ENCODE measurements at regions not wholly inside any gene's neighbourhood (a gene's known extent, or its start where the extent isn't known, plus 50 kb on each side); places are given as distances from the start of the nearest gene placed in this dataset.

DNA sequence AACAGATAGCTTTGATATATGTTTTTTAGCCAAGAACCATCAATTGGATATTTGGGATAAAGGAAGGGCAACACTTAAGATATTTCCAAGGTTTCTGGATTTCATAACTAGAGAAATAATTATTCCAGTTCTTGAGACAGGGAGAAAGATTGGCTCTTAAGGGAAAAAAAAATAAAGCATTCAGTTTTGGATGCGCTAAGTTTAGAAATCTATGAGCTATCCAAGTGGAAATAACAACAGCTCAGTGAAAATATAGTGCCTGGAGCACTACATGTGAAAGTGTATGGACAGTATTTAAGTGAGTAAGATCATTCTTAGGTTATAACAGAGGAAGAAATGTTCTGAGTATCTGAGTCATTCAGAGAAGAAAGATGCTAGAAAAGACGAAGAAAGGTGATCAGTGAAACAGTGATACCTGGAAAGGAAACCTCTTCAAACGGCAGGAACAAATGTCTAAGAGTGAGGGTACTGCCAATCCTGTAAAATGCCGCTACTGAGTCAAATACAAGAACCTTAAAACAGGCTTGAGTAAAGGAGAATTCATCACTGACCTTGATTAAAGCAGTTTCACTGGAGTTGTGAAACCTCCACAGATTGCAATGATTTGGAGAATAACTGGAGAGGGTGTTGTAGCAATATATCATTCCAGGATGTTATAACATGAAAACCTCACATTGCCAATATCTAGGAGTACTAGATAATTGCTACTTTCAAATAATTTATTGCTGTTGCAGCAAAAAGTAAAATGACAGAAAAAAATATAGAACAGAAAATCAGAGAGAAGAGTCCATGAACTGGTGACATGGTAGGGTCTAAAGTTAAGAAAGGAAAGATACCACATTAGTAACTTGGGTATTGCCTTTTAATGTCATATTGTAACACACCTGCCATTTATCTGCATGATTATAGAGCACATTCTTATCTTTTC is 482.1 kb upstream of the RGS18 start:
- TF ChIP-seq, protein P1, sequence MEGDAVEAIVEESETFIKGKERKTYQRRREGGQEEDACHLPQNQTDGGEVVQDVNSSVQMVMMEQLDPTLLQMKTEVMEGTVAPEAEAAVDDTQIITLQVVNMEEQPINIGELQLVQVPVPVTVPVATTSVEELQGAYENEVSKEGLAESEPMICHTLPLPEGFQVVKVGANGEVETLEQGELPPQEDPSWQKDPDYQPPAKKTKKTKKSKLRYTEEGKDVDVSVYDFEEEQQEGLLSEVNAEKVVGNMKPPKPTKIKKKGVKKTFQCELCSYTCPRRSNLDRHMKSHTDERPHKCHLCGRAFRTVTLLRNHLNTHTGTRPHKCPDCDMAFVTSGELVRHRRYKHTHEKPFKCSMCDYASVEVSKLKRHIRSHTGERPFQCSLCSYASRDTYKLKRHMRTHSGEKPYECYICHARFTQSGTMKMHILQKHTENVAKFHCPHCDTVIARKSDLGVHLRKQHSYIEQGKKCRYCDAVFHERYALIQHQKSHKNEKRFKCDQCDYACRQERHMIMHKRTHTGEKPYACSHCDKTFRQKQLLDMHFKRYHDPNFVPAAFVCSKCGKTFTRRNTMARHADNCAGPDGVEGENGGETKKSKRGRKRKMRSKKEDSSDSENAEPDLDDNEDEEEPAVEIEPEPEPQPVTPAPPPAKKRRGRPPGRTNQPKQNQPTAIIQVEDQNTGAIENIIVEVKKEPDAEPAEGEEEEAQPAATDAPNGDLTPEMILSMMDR (conservative IDR thresholded peaks at IDR 0.05; ENCODE audit: low read length) = no peak
- TF ChIP-seq EZH2phosphoT487 (IDR thresholded peaks at IDR 0.05; ENCODE audit: borderline replicate concordance, low read depth, low read length) = no peak

All from OCI-LY7 (cell line).